HG02763 (cell line): ENCODE measurements at regions not wholly inside any gene's neighbourhood (a gene's known extent, or its start where the extent isn't known, plus 50 kb on each side); places are given as distances from the start of the nearest gene placed in this dataset.
"Not testable (repeated sequence)": the region's sequence is repeated elsewhere in the genome, so short reads cannot be mapped to it uniquely, and the experiment has no call there.

ENCODE experiments used
- ATAC-seq: cut with Tn5 transposase; IDR thresholded peaks from one replicate; pipeline ENCODE4 v1.9.1; 2021; ENCODE audit warnings: mild to moderate bottlenecking, moderate library complexity; ENCODE audit not compliant: unreplicated experiment

DNA sequence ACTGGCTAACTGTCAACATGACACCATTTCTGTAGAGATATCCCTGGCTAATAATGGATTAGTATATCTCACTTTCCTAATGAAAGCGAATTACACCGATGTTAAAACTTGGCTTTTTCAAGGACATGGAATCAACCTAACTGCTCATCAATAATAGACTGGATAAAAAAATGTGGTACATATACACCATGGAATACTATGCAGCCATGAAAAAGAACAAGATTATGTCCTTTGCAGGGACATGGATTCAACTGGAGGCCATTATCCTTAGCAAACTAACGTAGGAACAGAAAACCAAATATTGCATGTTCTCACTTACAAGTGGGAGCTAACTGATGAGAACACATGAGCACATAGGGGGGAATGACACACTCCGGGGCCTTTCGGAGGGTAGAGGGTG lies 62.6 kb downstream of the ZIC1 start:
- ATAC-seq = no peak

GRCh38 chr3:147472846-147473245 lies 63.7 kb downstream of the ZIC1 start:
- no peak for ATAC-seq

GRCh38 chr3:147483145-147483544 lies 74.0 kb downstream of the ZIC1 start:
- no peak for ATAC-seq

DNA sequence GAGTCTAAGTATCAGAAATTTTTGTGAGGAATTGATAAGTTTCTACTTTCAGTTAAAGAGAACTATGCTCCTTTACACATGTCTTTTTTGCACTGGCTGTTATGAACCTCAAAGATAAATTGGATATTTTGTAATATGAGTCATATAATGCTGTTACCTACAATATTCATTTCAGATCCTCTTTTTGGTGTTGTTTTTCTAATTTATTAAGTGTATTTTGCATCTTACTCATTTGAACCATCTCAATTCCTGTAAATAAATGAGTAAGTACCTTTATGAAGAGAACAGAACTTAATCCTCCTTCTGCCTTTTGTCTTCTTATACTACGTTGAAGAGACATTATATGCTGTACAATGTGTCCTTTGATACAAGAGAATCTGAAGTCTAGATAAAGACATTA lies 74.4 kb downstream of the ZIC1 start:
- ATAC-seq = no peak

DNA sequence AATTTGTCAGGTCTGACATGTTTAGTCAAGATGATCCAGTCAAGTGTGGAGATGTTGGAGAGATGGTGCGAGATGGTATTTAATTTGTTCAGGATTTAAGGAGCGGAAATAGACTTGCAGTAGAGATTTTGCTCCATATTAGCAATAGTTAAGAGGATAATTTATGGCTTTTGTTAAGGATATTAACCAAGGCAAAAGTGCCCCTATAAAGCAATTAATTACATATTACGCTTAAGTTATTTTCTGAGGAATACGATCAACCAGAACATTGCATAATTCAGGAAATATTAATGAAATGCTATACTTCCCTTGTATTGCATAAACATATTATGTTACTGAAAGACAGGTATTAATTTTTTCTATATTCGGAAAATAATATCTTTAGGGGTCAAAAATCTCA lies 83.9 kb downstream of the ZIC1 start:
- no peak for ATAC-seq

GRCh38 chr3:147493666-147494065 lies 84.5 kb downstream of the ZIC1 start:
- ATAC-seq = no peak

GRCh38 chr3:147497286-147497685 lies 88.1 kb downstream of the ZIC1 start:
- ATAC-seq = no peak

GRCh38 chr3:147507638-147508286 lies 98.6 kb downstream of the ZIC1 start:
- no peak for ATAC-seq

GRCh38 chr3:147509448-147509847 lies 100.3 kb downstream of the ZIC1 start:
- no peak for ATAC-seq

GRCh38 chr3:147513785-147514184 lies 104.6 kb downstream of the ZIC1 start:
- ATAC-seq = no peak

GRCh38 chr3:147514366-147515160 lies 105.4 kb downstream of the ZIC1 start:
- no peak for ATAC-seq

DNA sequence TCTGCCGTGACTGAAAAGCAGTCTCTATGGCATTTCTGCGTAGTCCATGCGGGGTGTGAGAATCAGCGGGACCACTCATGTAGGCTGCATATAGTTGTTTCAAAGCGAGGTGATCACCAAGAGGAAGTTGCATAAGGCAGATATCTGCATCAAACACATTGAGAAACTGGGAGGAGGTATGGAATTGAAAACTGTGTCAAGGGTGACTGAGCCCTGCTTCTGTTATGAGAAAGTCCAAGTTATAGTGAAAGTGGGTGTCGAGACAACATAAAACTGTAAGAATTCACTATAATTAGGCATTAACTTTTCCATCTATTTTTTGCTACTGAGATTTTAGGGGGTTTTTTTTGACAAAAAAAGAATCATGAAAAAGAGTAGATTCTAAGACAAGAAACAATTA lies 109.3 kb downstream of the ZIC1 start:
- no peak for ATAC-seq

GRCh38 chr3:147521646-147522045 lies 112.5 kb downstream of the ZIC1 start:
- ATAC-seq = no peak

GRCh38 chr3:147522780-147523179 lies 113.6 kb downstream of the ZIC1 start:
- not testable (repeated sequence) for ATAC-seq

DNA sequence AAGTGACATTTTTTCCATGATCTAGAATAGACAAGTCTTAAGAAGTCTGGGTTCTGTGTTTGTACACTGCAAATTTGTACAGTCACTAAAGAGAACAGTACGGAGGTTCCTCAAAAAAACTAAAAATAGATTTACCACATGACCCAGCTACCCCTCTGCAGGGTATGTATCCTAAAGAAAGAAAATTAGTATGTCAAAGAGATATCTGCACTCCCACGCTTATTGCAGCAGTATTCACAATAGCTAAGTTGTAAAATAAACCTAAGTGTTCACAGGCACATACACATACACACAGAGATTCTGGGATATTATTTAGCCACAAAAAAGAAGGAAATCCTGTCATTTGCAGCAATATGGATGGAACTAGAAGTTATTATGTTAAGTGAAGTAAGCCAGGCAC lies 120.4 kb downstream of the ZIC1 start:
- ATAC-seq = no peak

DNA sequence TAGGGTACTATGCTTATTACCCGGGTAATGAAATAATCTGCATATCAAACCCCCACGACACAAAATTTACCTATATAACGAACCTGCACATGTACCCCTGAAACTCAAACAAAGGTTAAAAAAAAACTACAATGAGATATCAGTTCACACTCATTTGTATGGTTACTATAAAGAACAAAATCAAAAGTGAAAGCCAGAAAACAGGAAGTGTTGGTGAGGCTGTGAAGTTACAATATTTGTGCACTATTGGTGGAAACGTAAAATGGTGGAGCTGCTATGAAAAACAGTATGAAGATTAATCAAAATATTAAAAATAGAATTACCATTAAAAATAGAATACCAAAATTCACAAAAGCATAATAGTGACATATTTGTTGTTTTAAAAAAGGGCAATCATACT lies 128.9 kb downstream of the ZIC1 start:
- no peak for ATAC-seq

DNA sequence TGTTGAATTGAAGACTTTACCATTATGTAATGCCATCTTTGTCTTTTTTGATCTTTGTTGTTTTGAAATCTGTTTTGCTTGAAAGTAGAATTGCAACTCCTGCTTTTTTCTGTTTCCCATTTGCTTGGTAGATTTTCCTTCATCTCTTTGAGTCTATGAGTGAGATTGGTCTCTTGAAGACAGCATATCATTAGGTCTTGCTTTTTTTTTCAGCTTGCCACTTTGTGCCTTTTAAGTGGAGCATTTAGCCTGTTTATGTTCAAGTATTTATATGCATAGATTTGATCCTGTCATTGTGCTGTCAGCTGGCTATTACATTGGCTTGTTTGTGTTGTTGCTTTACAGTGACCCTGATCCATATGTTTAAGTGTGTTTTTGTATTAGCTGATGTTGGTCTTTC lies 131.8 kb downstream of the ZIC1 start:
- no peak for ATAC-seq

DNA sequence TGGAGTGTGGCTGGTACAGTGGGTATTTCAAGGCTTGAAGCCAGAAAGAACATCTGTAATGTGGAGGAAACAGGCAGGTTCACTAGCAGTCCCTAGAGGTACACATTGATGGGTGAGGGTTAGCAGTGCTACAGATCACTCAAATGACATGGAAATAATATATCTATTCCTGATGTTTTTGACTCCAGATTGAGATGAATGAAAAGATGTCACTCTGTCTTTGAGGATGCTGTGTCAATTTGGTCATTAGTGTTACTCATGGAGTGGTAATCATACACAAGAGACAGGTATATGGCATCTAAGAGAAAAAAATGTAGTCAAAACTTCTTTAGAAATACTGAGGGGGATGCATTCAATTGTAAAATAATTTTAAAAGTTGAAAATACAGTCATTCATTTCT lies 135.1 kb downstream of the ZIC1 start:
- no peak for ATAC-seq

- ATAC-seq = no peak
Observed at GRCh38 chr3:147551491-147551890, 142.3 kb downstream of the ZIC1 start.

GRCh38 chr3:147554332-147554731 lies 145.2 kb downstream of the ZIC1 start:
- no peak for ATAC-seq

DNA sequence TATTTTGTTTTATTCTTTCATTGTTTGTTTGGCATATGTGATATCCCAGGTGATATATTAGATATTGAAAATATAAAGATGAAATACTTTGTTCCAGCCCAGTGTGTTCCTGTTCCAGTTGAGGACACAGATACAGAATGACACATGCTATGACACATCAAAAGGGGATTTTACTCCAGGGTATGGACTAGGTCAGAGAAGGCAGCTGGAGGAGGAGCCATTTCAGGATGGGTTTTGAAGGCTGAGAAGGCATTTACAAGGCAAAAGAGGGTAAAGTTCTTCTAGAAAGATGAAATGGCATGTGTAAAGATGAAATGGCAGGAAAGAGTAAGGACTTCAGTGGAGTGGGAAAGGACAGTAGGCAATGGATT lies 163.8 kb downstream of the ZIC1 start:
- no peak for ATAC-seq

- ATAC-seq = no peak
Observed at GRCh38 chr3:147574621-147575020, 165.5 kb downstream of the ZIC1 start.

GRCh38 chr3:147575391-147575790 lies 166.2 kb downstream of the ZIC1 start:
- ATAC-seq = no peak
